Activated CD4-positive, alpha-beta T cell treated with anti-CD3 and anti-CD28 coated beads for 24 hours (primary cell): ENCODE measurements at regions not wholly inside any gene's neighbourhood (a gene's known extent, or its start where the extent isn't known, plus 50 kb on each side); places are given as distances from the start of the nearest gene placed in this dataset.

Experiments
- DNase-seq, 2 donors: peaks; one replicate each; pipeline ENCODE4 v3.0.0-alpha.2; 2020; ENCODE audit warnings: low read depth in 2 of 2

- DNase-seq: no peak
Measured at GRCh38 chr11:70725739-70726138, 327.4 kb downstream of the CTTN start.

- no peak for DNase-seq
Measured at GRCh38 chr11:70727021-70727420, 328.7 kb downstream of the CTTN start.

DNA sequence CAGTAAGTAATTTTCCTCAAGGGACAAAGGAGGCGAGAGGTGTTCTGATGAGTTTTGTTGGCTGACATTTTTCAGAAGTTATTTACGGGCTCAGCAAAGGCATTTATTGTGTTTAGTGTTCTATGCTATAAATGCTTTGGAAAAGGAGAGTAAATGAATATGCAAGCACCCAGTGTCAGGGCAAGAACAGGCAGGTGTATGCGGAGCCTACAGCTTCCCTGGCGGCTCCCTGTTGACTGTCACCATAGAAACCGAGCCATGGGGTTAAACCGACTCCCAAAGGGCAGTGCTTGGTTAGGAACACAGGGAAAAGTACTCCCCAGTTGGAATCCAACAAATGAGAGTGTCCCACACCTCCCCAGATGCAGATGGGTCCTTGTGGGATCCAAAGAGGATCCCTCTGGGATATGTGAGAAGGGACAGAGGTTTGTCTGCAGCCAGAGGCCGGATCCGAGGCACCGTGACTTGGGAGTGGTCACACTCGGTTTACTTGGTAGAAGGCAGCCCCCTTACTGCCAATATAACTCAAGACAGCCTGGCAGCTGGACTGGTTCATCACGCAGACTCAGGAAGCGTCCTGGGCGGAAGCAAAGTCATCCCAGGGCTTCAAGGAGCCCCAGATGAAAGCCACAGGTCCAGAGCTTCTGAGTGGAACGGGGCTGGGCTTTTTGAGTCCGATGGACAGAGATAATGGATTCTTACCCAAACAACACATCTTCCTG, 329.7 kb downstream of the CTTN start:
- no peak for DNase-seq

DNA sequence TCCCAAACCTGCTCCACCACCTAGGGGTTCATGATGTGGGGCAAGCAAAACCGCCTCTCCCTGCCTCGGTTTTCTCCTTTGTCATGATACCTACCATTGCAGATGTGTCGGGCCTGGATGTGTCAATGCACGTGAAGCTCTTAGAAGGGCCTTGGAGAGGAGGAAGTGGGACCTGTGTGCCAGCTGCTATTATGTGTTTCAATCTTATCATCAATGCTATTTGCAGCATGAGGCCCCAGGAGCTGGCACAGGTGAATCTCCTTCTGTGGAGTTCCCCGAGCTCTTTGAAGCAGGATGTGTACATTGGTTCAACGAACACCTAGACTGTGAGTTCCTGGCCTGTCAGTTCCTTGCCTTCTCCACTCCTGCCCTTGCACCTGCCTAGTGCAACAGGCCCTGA, 331.6 kb downstream of the CTTN start:
- DNase-seq: no peak

GRCh38 chr11:70730411-70730810, 332.1 kb downstream of the CTTN start:
- DNase-seq: no peak

DNA sequence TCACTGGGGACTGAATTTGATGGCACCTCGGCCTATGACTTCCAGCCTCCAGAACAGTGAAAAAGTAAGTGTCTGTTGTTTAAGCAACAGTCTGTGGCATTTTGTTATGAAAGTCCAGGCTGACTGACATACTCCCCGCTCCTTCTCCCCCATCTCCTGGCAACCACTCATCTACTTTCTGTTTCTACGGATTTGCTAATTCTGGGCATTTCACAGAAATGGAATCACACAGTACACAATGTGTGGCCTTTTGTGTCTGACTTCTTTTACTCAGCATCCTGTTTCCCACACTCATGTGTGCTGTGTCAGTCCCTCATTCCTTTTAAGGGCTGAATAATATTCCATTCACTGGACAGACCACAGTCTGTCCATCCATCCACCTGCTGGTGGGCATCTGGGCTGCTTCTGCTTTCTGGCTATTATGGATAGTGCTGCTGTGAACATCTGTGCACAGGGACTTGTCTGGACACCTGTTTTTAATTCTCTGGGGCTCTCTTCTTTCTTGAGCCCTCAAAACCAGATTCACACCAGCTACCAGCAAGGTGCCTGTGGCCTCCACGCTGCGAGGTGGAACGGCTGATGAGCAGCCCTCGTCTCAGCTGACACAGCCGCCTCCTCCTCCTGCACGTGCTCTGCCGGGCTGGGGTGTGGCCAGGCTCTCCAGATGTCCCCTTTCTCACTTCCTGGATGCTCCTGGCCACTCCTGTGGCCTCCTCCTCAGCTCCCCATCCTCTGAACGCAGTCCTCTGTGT, 333.1 kb downstream of the CTTN start:
- no peak for DNase-seq

DNA sequence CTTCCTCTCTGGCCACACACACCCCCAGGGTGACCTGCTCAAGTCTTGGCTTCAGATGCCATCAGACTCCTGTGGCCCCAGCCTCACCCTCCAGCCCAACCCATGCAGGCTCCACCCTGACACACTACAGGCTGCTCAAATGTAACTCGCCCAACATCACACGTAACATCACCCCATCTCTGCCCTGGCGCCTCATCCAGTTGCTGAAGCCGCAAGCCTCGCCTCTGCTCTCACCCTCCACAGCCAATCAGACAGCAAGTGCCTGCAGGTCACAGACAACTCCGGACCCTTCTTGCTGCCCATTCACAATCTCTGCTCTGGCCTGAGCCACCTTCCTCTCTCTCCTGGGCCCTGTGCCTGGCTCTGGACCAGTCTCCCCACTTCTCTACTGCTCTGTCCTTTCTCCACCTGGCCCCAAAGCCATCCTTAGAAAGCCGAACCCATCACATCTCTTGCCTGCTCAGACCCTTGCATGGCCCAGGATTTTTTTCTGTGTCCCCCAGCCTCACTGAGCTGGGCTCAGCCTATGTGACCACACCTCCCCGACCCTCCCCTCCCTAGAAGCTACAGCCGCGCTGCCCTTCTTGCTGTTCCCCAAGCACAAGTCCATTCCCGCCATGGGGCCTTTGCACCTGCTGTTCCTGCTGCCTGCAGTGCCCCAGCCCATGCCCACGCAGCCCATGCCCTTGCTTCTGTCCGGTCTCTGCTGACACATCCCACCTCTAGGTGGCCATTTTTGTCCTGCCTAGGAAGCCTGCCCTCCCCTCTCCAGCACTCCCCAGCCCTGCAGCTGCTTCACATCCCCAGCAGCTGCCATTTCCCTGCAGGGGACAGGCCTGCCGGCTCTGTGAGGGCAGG, 333.9 kb downstream of the CTTN start:
- no peak for DNase-seq

DNA sequence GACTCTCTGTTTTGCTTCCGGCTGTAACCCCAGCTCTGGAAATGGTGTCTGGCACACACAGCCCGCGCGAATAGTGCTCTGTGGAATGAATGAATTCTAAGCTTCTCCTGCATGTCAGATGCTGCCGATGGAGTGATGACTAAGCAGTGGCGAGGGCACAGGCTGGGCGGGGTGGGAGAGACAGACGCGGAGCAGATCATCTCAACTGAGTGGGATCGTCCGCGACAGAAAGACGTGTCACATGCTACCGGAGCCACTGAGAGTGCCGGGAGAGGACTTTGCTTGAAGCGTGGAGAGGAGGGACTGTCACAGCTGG, 334.5 kb downstream of the CTTN start:
- DNase-seq: no peak

- no peak for DNase-seq
Measured at GRCh38 chr11:70733327-70734325, 335.3 kb downstream of the CTTN start.

GRCh38 chr11:70734379-70734778, 336.1 kb downstream of the CTTN start:
- no peak for DNase-seq

GRCh38 chr11:70734911-70735310, 336.6 kb downstream of the CTTN start:
- DNase-seq: no peak

- no peak for DNase-seq
Measured at GRCh38 chr11:70735976-70736375, 337.6 kb downstream of the CTTN start.

GRCh38 chr11:70736461-70736860, 338.1 kb downstream of the CTTN start:
- DNase-seq: no peak

DNA sequence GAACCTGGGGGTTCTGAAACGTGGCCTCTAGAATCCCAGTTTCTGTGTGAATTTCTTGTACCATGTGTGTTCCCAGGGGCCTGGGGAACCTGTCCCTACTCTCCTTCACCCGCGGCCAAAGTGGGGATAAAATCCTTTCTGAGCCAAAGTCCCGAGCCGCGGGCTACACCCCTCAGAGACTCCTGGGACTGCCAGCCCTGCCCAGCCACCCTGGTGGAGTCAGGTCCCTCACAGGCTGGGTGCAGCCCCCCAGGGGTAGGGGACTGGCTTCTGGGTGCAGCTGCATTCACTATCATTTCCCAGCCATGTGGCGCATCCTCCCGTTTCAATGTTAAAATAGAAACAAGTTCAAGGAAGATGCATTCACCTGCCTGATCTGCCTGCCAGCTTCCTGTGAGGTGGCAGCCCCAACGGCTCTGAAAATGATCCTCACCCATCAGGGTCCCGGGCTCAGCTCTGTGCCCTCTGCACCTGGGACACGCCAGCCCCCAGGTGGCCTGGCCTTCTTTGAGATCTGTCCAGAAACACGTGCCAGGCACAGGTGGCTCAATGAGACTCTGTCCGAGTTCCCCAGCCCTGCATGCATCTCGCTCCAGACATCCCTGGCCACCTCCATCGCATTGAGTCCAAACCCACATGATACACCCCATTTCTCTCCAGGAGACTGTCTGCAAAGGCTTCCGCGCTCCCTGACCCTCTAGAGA, 338.8 kb downstream of the CTTN start:
- DNase-seq: no peak

GRCh38 chr11:70737816-70738630, 339.7 kb downstream of the CTTN start:
- no peak for DNase-seq

GRCh38 chr11:70738661-70739060, 340.3 kb downstream of the CTTN start:
- DNase-seq: no peak

DNA sequence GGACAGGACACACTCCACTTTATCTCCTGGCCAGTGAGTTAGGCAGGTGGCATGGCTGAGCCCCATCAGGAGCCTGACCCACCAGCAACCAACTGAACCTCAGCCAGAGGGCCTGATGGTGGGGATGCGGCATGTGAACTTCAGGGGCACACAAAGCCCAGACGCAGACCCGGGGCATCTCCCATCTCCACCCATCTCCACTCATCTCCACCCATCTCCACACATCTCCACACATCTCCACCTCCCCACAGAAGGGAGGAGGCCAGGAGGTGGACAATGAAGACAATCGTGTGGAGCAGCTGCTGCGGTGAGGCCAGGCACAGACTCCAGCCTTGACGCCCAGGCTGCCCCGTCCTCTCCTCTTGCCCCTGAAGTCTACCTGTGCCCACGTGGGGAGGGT, 340.8 kb downstream of the CTTN start:
- DNase-seq: no peak

DNA sequence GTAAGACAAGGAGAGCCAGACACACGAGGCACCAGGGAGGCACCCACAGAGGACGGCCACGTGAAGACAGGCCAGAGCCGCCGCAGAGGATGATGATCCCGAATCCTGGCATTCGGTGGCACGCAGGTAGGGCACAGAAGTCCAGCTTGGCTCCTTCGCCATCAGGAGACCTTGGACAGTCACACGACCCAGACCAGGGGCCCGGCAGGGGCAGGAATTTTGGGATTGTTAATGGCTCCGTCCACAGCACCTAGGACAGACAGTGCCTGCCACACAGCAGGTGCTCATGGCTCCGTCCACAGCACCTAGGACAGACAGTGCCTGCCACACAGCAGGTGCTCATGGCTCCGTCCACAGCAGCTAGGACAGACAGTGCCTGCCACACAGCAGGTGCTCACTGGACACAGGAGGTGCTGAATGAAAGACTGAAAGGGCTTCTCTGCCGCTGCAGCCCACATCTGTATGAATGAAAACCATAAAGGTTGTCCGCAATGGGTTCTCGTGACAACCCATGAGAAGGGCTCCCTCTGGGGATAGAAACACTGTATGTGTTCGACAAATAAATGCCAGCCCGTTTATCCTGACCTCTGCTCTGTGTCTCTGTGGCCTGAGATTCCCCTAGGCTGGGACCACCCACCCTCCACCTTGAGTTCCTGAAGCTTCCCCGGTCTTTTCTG, 341.6 kb downstream of the CTTN start:
- no peak for DNase-seq

- DNase-seq: no peak
Measured at GRCh38 chr11:70740488-70740851, 342.1 kb downstream of the CTTN start.
